Duodenal mucosa (tissue), 2 donors: ENCODE measurements at regions not wholly inside any gene's neighbourhood (a gene's known extent, or its start where the extent isn't known, plus 50 kb on each side); places are given as distances from the start of the nearest gene placed in this dataset.

ENCODE experiments used
- H3K27ac ChIP-seq: one replicate; pipeline ENCODE4 v1.7.0; 2013; ENCODE audit warnings: low read depth, low read length
- H3K27me3 ChIP-seq, 2 donors: one replicate each; pipeline ENCODE4 v1.7.0; 2013; ENCODE audit warnings: low read length in 2 of 2, control low read depth in 1 of 2; ENCODE audit not compliant: insufficient read depth in 2 of 2, control insufficient read depth in 1 of 2
- H3K36me3 ChIP-seq, 2 donors: one replicate each; pipeline ENCODE4 v1.7.0; 2013; ENCODE audit warnings: low read length in 2 of 2, control low read depth in 1 of 2; ENCODE audit not compliant: insufficient read depth in 2 of 2, control insufficient read depth in 1 of 2
- H3K4me1 ChIP-seq, 2 donors: one replicate each; pipeline ENCODE4 v1.7.0; 2013; ENCODE audit warnings: low read length in 2 of 2, control low read depth in 1 of 2; ENCODE audit not compliant: insufficient read depth in 2 of 2, control insufficient read depth in 1 of 2
- H3K4me3 ChIP-seq, 2 donors: one replicate each; pipeline ENCODE4 v1.7.0; 2013; ENCODE audit warnings: low read length in 2 of 2, low read depth in 1 of 2
- H3K9ac ChIP-seq, 2 donors: one replicate each; pipeline ENCODE4 v1.7.0; 2013; ENCODE audit warnings: low read length in 2 of 2, low read depth in 1 of 2
- H3K9me3 ChIP-seq, 2 donors: one replicate each; pipeline ENCODE4 v1.7.0; 2013; ENCODE audit warnings: low read length in 2 of 2, control low read depth in 1 of 2; ENCODE audit not compliant: control insufficient read depth in 1 of 2

GRCh38 chr4:183830438-183830985 is 74.6 kb upstream of the STOX2 start:
- peaks cover 0 to 10% of the 10 kb centered on the region in 2 donors for H3K4me1 ChIP-seq
- H3K36me3 ChIP-seq = no peaks in the 10 kb centered on the region
- H3K27ac ChIP-seq = no peak overlapping the region

GRCh38 chr4:183831026-183831446 is 74.1 kb upstream of the STOX2 start:
- H3K9me3 ChIP-seq = no peaks in the 10 kb centered on the region
- H3K9ac ChIP-seq = no peak overlapping the region
- peaks cover 0 to 10% of the 10 kb centered on the region in 2 donors for H3K4me1 ChIP-seq
- H3K36me3 ChIP-seq = no peaks in the 10 kb centered on the region
- H3K27me3 ChIP-seq = no peaks in the 10 kb centered on the region
- no peak overlapping the region for H3K27ac ChIP-seq
- no peak overlapping the region for H3K4me3 ChIP-seq

More at GRCh38 chr4:183830438-183830985, 74.6 kb upstream of the STOX2 start:
- H3K4me3 ChIP-seq = no peak overlapping the region
- H3K27me3 ChIP-seq = no peaks in the 10 kb centered on the region
- H3K9me3 ChIP-seq = no peaks in the 10 kb centered on the region
- no peak overlapping the region for H3K9ac ChIP-seq

- H3K4me1 ChIP-seq = peaks cover 0 to 10% of the 10 kb centered on the region in 2 donors
- H3K9ac ChIP-seq = no peak overlapping the region
- H3K27ac ChIP-seq = no peak overlapping the region
- H3K36me3 ChIP-seq = no peaks in the 10 kb centered on the region
- no peak overlapping the region for H3K4me3 ChIP-seq
- H3K27me3 ChIP-seq = no peaks in the 10 kb centered on the region
- no peaks in the 10 kb centered on the region for H3K9me3 ChIP-seq
These were observed 73.4 kb upstream of the STOX2 start for GRCh38 chr4:183831683-183832082.

GRCh38 chr4:183832776-183833450 is 72.2 kb upstream of the STOX2 start:
- Histone ChIP-seq H3K36me3 (no peaks in the 10 kb centered on the region), H3K4me3 (no peak overlapping the region), H3K9me3 (no peaks in the 10 kb centered on the region), H3K27ac (no peak overlapping the region), H3K9ac (no peak overlapping the region), H3K4me1 (peaks cover 0 to 10% of the 10 kb centered on the region in 2 donors), H3K27me3 (no peaks in the 10 kb centered on the region)

- peaks cover 0 to 10% of the 10 kb centered on the region in 2 donors for H3K4me1 ChIP-seq
- H3K27me3 ChIP-seq = no peaks in the 10 kb centered on the region
These were observed 70.9 kb upstream of the STOX2 start for GRCh38 chr4:183834252-183834651.

GRCh38 chr4:183837222-183837621 is 67.9 kb upstream of the STOX2 start:
- Histone ChIP-seq H3K9ac (no peak overlapping the region), H3K4me3 (no peak overlapping the region), H3K27me3 (no peaks in the 10 kb centered on the region), H3K27ac (no peak overlapping the region), H3K9me3 (no peaks in the 10 kb centered on the region), H3K36me3 (no peaks in the 10 kb centered on the region), H3K4me1 (no peaks in the 10 kb centered on the region)

More at GRCh38 chr4:183834252-183834651, 70.9 kb upstream of the STOX2 start:
- Histone ChIP-seq H3K36me3 (no peaks in the 10 kb centered on the region), H3K27ac (no peak overlapping the region), H3K9me3 (no peaks in the 10 kb centered on the region), H3K4me3 (no peak overlapping the region), H3K9ac (no peak overlapping the region)

- H3K9me3 ChIP-seq = no peaks in the 10 kb centered on the region
- H3K4me3 ChIP-seq = no peak overlapping the region
- no peaks in the 10 kb centered on the region for H3K36me3 ChIP-seq
- H3K27me3 ChIP-seq = no peaks in the 10 kb centered on the region
- no peaks in the 10 kb centered on the region for H3K4me1 ChIP-seq
- H3K9ac ChIP-seq = no peak overlapping the region
- no peak overlapping the region for H3K27ac ChIP-seq
These were observed 66.0 kb upstream of the STOX2 start for GRCh38 chr4:183838987-183839712.

- H3K27ac ChIP-seq = no peak overlapping the region
- peaks cover 0 to 3% of the 10 kb centered on the region in 2 donors for H3K27me3 ChIP-seq
- H3K36me3 ChIP-seq = no peaks in the 10 kb centered on the region
- no peaks in the 10 kb centered on the region for H3K9me3 ChIP-seq
- no peaks in the 10 kb centered on the region for H3K4me1 ChIP-seq
- H3K9ac ChIP-seq = no peak overlapping the region
- no peak overlapping the region for H3K4me3 ChIP-seq
These were observed 64.8 kb upstream of the STOX2 start for GRCh38 chr4:183840311-183840710.

- H3K4me3 ChIP-seq = no peak overlapping the region
- peaks cover 0 to 3% of the 10 kb centered on the region in 2 donors for H3K27me3 ChIP-seq
- H3K4me1 ChIP-seq = no peaks in the 10 kb centered on the region
- H3K36me3 ChIP-seq = no peaks in the 10 kb centered on the region
- H3K9me3 ChIP-seq = no peaks in the 10 kb centered on the region
- no peak overlapping the region for H3K27ac ChIP-seq
- no peak overlapping the region for H3K9ac ChIP-seq
These were observed 64.1 kb upstream of the STOX2 start for GRCh38 chr4:183841001-183841400.

GRCh38 chr4:183842129-183842528 is 63.0 kb upstream of the STOX2 start:
- Histone ChIP-seq H3K4me1 (no peaks in the 10 kb centered on the region), H3K9me3 (peaks cover 0 to 6% of the 10 kb centered on the region in 2 donors), H3K27me3 (peaks cover 0 to 3% of the 10 kb centered on the region in 2 donors), H3K9ac (no peak overlapping the region), H3K36me3 (no peaks in the 10 kb centered on the region), H3K4me3 (no peak overlapping the region), H3K27ac (no peak overlapping the region)
